Myocyte (in vitro differentiated cells): ENCODE measurements at regions not wholly inside any gene's neighbourhood (a gene's known extent, or its start where the extent isn't known, plus 50 kb on each side); places are given as distances from the start of the nearest gene placed in this dataset.
"Not testable (repeated sequence)": the region's sequence is repeated elsewhere in the genome, so short reads cannot be mapped to it uniquely, and the experiment has no call there.

Source experiments
- DNase-seq: peaks from one replicate; pipeline ENCODE4 v3.0.0-alpha.2; 2012; ENCODE audit warnings: low read depth

DNA sequence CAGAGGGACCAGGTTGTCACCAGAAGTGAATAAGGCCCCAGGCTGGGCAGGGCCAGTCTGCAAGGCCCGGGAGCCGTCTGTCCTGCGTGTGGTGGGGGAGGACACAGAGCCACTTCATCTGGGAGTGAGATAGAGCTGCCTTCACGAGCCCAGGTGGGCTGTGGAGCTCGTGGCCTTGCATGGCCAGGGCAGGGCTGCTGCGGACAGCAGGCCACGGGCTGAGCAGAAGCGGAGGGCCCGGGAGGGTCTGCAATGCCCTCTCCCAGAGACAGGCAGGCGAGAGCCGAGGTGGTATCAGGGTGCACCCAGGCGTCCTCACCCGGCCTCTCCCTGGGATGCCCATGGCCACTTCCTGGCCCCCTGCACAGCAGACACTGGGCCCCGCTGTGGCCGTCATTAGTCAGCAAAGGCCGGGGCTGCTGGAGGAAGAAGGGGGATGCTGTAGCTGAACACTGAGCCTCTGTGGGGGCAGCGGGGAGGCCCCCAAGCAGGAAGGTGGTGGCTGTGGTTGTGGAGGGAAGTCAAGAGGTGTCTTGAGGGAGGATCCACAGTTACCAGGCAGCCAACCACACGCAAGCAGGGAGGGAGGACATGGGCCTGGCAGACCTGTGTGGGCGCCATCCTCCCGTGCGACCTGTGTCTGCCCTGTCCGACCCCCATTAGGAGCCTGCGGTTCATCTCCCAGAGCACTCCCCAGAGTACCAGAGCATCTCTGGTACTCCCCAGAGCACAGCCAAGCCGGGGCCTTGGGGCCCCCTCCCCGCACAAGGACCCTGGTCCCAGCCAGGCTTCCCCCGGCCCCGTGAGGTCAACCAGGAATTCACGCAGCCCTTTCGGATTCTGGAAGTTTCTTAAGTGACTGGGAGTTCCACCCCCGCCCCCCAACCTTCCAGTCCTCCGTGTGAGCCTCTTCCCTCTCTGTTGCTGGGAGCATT is 1109.5 kb downstream of the BRD1 start:
- no peak for DNase-seq

DNA sequence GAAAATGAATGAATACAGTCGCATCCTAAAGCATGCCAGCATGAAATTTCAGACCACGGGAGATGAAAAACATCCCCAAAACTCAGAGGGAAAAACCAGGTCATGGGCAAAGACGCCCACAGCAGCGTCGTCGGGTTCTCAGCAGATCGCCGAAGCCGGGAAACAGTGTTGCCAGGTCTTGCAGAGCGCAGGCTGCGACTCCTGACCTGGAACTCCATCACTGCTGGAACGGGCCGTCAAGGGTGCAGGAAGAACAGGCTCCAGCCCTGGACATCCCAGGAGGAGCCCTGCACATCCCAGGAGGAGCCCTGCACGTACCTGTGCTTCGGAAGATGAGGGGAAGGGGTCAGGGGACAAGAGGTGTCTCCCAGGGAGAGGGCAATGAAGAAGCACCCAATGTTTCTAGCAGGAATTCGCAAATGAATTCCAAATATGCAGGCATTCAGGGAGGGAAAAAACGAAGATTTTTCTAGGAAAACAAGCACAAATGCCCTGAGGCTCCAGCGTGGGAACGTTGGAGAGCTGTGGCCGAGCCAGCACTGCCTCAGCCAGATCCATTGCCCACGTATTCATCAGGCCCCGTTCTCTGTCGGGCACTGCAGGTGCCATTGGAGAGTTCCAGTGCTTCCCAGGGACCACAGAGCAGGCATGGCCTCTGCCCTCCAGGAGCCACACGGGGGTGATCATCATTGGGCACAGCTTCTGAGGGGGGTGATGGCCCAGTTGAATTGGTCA is 1110.4 kb downstream of the BRD1 start:
- DNase-seq, result no peak

DNA sequence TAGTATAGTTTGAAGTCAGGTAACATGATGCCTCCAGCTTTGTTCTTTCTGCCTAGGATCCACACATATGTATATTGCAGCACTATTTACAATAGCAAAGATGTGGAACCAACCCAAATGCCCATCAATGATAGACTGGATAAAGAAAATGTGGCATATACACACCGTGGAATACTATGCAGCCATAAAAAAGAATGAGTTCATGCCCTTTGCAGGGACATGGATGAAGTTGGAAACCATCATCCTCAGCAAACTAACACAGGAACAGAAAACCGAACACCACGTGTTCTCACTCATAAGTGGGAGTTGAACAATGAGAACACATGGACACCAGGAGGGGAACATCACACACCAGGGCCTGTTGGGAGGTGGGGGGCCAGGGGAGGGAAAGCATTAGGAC is 1111.5 kb downstream of the BRD1 start:
- DNase-seq, result not testable (repeated sequence)

DNA sequence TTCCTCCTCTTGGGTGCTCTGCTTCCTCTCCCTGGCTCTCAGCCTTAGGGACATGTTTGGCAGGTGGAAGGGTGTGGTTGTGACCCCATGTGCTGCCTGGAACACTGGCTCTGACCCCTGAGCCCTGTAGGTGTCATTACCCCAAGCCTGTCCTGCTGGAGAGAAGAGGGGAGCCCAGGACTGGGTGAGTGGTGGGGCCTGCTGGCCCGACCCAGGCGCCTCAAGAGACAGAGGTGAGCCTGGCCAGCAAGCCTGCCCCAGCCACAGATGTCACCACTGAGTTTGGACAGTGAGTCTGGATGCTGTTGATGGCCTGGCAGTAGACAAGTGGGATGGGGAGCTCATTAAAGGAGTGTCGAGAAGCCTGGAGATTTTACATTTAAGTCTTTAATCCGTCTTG is 1112.2 kb downstream of the BRD1 start:
- no peak for DNase-seq

DNA sequence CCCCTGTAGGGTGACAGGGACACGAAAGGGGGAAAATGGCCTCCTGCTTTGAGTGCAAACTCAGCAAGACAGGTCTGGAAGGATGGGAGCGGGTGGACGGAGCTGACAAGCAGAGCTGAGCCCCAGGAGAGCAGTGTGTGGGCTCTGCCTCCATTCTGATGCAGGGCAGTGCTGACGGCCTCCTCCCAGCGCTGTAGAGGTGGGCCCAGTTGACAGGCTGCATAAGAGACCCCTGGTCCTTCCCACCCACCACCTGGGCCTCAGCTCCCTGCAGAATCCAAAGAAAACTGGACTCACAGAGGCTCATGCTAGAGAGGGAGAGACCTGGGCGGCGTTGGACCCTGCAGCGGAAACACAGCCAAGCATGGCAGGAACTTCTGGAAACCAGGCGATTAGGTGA is 1113.4 kb downstream of the BRD1 start:
- DNase-seq, result no peak

DNA sequence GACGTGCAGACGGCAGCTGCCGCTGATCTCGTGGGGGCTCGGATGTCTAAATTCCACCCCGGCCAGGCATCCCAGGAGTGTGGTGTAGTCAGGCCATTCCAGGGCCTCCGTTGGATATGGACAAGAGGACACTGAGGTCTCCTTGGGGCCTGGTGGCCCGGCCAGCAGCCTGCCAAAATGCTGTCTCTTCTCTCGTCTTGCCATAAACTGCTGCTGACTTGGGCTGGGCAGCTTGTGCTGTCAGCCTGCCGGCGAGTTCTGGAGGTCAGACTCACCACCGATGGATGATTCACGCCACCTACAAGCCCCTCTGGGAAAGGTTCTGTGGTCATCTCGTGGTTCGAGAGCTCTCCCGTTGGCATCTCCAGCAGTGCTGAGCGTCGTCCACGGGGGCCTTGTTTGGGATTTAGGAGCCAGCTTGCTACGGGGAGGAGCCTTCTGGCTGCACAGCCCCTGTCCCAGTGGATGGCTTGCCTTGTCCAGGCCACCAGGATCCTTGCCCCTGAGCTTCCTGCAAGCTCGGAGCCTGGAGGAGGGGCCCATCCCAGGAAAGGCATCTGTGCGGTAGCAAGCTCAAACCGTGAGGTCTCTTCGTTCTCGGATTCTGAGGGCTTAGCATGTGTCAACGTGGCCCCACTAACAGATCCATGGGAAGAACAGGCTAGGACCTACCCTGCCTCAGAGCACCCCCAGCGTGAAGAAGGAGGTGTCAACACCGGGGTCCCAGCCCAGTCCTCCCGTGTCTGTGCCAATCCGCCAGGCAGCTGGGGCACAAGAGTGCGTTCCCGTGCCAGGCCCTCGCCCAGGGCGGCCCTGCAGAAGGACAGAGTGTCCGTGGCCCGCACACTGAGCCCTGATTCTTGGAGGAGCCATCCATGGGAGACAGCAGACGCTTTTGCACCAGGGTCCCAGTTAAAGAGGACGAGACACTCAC is 1114.1 kb downstream of the BRD1 start:
- DNase-seq, result no peak

DNA sequence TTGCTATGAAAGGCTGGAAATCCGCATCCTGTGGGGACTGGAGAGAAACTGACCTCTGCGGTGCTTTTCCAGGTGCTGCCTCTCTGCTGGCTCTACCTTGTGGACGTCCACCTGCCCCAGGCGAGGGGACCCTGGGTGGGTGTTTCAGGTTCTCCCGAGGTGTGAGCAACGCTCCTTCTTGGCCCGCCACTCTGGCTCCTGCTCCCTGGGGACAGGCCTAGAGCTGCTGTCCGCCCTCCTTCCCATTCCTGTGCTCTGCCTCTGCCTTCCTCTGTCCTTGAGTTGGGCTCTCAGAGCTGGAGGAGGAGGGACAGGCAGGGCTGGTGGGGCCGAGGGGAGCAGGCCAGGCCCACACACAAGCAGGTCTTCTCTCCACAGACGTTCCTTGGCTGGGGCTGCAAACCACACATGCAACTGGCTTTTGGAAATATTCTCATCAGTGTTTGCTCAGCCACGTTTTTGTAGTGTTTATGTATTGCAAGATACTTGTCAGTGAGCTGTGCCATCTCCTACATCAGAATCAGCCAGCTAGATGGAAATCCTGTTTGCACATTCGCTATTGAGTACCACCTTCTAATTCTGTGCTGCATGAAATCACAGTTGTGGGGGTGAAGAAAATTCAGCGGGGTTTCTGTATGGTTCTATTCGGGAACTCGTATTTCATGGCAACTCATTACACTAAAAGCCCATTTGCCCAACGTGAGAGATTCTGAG is 1115.0 kb downstream of the BRD1 start:
- no peak for DNase-seq

DNA sequence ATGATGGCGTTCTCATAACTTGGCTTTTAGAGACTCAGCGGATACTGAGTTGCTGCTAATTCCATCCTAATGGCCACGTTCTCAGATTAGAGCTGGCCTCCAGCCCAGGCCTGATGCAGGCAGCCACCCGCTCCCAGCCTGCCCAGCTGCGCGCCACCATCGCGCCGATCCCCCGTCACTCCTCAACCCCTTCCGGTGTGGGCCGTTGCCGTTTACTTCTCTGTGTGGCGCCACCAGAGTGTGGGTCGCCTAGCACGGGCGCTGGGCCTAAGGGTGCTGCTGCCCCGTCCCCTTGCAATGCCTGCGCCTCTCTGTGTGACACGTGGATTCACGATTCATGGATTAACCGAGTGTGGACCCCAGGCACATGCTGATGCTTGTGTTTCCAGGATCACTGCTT is 1116.0 kb downstream of the BRD1 start:
- DNase-seq, result no peak

DNA sequence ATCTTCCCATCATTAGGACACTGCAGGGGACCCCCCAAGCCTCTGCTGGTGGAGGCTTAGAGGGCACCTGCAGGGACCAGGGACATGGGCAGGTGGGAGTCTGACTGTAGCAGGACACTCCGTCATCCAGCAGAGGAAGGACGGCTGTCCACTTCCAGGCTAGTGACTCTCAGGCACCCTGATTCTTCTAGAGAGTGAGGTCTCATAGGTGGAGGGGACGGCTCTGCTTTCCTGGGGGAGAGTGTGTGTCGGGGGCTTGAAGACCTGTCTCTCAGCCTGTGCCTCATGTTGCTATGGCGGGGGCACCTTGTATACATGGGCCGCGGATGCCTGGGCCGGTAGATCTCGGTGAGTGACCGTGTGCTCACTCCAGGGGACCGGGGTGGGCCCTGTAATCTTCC is 1116.6 kb downstream of the BRD1 start:
- DNase-seq, result no peak

DNA sequence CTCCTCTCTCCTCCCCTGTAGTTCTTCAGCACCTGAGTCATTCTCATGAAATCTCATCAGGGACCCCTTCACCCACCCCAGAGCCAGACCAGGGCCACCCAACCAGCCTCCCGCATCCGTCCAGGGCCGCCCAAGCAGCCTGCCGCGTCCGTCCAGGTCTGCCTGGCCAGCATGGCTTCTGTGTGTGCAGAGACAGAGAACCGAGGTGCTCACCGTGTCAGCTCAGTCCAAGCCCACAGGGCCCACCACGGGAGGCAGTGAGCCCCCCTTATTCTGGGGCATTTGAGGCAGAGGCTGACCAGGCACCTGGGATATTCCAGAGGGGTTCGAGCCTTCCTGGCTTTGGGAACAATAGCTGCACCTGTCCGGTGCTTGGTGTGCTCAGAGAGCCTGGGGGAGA is 1117.3 kb downstream of the BRD1 start:
- no peak for DNase-seq

DNA sequence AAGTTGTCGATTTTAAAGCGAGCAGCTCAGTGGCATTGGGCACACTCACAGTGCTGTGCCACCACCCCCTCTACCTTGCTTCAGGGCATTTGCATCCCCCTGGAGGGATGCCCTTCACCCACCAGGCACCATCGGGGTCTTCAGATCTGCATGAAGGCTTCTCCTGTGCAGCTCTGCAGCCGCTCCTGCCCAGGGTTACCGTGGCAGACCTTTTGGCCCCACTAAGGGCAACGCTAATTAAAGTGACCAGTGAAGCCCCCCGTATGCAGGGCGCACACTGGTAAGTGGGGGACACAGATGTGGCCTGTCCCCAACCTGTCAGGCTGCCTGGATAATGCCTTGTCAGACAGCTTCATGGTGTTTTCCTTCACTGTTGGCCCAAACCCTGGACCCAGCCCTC is 1117.7 kb downstream of the BRD1 start:
- no peak for DNase-seq

DNA sequence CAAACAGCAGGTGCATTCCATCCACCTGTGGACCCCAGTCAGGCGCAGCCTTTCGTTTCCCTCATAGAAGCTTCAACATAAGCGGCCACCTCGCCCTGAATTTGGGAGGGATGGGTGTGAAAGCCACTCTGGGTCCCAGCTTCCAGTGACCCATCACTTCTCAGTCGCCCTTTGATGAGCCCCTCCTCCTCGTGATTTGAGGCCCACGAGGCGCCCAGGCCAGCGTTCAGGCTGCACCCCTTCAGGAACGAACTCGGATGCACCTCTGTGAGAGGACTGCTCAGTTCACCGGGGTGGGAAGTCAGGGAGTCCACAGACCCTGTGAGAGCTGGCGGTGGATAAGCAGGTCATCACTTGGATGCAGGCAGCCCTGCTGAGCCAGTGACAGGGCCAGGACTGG is 1118.2 kb downstream of the BRD1 start:
- DNase-seq, result no peak

DNA sequence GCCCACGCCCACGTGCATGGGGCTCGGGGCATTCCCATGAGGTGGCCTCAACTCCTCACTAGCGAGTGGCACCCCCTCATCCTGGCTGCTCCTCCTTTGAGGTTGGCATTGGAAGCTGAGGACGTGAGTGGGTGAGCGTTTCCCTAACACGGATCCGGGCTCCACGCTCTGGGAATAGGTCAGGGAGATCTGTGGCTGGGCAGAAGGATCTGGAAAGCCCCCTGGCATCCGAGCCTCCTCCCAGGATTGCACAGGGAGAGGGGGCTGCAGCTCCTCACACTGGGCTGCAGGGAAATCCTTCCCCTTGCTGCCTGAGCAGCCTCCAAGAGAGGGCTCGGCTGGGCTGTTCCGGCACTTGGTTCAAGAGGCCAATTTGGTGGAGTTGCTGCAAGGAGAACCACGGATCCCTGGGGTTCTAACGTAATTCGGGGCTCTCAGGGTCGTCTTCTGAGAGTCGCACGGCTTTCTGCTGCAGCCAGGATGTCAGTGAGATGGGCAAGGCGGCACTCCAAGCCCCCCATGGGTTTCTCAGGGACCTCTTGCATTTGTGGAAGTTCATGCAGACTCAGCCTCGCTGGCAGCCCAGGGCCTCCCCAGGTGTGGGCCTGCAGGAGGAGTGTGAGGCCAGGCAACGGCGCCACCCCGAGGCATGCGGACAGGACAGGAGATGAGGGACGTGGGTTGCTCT is 1119.0 kb downstream of the BRD1 start:
- no peak for DNase-seq

DNA sequence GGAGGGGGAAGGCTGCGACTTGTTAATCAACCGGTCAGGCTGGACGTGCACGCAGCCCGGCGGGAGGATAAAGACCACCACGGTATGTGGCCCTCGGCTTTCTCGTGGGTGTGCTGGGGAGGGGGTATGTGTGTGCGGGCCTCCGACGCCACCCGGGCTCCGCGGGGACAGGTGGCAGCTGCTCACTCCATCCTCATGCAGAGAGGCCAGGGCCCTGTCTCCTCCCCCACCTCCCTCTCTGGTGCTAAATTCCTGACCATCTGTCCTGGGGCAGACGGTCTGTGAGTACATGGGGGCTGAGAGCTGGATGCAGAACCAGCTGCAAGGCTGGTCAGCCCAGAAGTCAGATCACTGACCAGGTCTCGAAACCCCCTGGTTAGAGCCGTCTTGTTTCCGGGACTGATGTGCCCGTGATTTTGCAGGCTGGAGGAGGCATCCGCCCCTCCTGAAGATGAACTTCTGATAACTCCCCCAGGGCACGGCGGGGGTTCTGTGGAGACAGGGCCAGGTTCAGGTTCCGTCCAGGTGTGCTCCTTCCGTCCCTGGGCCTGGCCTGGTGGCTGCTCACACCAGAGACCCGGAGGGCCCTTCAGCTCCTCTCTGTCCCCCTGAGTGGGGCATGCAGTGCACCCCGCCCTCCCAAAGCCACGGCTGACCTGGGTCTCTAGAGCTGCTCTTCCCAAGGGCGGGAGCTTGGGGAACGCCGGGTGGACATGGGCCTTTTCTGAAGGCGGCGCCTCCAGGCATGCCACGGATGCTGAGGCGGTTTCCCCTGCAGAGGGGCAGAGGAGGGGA is 1119.7 kb downstream of the BRD1 start:
- DNase-seq, result no peak

DNA sequence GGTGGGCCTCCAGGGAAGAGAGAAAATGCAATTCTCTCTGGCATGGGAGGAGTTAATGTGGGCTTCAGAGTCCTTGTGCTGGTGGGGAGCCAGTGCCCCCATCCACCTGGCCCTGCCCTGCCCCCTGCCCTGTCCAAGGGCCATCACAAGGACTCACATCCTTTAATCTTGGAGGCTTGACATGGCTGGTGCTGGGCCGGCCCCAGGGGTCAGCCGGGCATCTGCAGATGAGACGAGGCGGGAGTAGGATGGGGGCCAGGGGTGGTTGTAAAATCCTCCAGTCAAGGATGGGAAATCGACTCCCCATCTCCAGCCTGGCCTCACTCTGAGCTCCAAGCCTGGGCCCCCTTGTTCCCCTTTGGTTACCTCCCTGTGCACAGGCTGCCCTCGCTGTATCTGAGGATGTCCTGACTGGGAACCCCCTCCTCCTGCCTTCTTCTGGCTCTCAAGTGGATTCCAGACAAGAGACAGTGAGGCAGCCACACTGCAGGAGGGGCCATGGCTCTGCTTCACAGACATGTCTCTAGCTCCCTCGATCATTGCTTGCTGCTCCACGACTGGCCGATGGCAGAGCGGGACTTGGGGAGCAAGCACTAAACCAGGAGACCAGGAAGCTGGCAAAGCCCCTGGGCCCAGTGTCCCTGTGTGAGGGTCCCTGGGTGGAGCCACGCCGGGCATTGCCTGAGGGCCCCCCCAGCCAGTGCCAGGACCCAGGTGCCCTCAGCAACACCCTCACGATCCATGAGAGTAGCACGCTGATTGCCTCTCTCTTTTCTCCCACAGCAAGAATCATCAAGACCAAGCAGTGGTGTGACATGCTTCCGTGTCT is 1120.5 kb downstream of the BRD1 start:
- DNase-seq, result no peak

DNA sequence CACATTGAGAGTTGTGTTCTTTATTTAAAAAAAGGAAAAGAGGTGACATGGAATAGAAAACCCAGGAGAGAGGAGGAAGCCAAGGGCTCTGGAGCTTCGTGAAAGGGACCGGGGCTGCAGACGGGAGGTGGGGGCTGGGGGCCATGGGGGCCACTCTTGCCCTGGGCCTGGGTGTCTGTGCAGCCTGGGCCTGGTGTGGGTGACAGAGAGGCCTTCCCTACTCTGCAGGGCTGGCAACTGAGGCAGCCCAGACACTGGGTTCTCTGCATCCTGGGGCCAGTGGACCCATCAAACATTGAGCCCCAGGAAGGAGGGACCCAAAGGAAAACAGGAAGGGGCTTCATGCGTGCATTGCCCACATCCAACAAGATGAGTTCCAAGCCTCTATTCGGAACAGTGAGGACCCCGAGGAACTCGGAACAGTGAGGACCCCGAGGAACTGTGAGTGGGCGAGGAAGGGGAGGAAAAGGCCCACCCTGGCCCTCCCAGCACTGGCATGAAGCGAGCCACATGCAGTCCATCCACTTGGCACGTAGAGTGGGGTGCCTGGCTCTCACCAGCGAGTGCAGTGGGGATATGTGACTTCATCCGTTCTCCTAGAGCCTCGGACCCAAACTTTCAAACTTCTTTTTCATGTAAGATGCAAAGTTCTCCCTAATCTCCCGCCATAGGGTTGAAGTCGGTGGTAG is 1121.6 kb downstream of the BRD1 start:
- DNase-seq, result no peak

DNA sequence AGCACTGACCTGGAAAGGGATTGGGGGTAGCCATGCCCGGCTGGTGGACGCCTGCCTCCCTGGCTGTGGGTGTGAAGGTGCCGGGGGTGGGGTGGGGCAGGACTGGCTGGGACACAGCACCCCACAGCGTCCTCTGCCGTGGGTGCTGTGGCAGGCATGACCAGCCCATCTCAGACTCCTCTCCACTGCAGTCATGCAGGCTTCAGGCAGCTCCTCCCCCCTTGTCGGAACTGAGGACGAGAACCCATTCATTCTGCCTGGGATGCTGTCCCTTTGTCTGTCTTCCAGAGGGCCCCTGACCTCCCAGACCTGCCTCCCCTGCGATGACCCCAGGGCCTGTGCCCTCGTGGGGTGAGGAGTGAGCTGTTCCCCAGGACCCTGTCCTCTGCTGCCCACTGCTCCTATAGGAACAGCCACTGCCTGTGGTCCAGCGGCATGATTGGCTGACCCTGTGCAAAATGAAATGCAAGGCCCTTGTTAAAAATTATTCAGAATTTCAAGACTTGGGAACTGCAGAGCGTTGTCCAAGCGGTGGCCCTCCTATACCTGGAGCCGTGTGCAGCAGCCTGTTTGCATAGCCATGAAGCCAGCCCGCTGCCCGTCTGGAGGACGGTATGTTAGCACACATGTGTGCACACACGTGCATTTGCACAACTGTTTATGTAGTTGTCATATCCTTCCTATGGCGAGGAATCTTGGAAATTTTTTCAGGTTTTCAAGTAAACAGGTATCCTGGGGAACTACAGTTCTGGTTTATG is 1122.3 kb downstream of the BRD1 start:
- DNase-seq, result no peak
